ENCODE measurements at regions not wholly inside any gene's neighbourhood (a gene's known extent, or its start where the extent isn't known, plus 50 kb on each side); places are given as distances from the start of the nearest gene placed in this dataset.

DNA sequence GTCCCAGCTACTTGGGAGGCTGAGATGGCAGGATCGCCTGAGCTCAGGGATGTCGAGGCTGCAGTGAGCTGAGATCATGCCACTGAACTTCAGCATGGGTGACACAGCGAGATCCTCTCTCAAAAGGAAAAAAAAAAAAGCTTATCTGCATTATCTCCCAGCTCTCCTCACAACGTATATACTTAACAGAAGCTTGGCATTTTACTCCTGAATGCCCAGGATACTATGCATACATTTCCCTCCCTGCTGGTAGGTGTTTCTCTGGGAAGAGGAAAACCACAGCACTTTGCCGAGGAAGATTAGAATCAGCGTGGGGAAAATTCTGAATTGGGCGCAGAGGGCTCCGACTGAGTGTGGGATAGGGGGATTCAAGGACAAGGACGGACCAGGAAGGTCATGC, 800.6 kb downstream of the DHX35 start:
- intact Hi-C loops (cut with DNase I): no loop called here

DNA sequence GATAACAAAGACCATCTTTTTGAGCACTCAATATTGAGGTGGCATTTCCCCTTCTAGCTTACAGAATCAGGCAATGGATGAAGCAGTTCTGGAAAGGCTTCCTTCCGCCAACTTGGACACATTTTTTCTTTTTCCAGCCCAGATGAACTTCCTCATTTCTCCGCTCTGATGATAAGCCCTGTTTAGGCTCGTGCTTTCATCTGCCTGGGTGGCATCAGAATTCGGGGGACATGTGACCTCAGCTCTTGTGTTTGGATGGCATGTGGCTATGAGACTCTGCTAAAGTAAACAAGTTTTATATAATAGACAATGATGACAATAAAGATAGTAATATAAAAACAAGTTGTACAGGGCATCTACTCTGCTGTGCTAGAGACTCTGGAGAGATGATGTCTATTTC, 796.7 kb downstream of the DHX35 start:
- no peak overlapping the region for H3K4me3 ChIP-seq
- intact Hi-C loops (cut with DNase I): no loop called here
- no peak overlapping the region for H3K27ac ChIP-seq
- TF ChIP-seq, protein P1, sequence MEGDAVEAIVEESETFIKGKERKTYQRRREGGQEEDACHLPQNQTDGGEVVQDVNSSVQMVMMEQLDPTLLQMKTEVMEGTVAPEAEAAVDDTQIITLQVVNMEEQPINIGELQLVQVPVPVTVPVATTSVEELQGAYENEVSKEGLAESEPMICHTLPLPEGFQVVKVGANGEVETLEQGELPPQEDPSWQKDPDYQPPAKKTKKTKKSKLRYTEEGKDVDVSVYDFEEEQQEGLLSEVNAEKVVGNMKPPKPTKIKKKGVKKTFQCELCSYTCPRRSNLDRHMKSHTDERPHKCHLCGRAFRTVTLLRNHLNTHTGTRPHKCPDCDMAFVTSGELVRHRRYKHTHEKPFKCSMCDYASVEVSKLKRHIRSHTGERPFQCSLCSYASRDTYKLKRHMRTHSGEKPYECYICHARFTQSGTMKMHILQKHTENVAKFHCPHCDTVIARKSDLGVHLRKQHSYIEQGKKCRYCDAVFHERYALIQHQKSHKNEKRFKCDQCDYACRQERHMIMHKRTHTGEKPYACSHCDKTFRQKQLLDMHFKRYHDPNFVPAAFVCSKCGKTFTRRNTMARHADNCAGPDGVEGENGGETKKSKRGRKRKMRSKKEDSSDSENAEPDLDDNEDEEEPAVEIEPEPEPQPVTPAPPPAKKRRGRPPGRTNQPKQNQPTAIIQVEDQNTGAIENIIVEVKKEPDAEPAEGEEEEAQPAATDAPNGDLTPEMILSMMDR (IDR thresholded peaks at IDR 0.05): no peak
- DNase-seq: no peak
- H3K4me1 ChIP-seq: no peaks in the 10 kb centered on the region
- H3K9me3 ChIP-seq: peaks cover 0 to 8% (median 0%) of the 10 kb centered on the region in 11 donors
- WGBS, 2 donors: 59 to 68% methylated on average over 4 of the region's 4 CpGs
- no peak for ATAC-seq
- H3K36me3 ChIP-seq: no peaks in the 10 kb centered on the region
- peaks cover 0 to 5% (median 0%) of the 10 kb centered on the region in 7 donors for H3K27me3 ChIP-seq

More for the DNA sequence above, 800.6 kb downstream of the DHX35 start:
- Histone ChIP-seq H3K9me3 (peaks cover 0 to 29% (median 3%) of the 10 kb centered on the region in 11 donors), H3K27me3 (peaks cover 0 to 3% (median 0%) of the 10 kb centered on the region in 7 donors), H3K27ac (no peak overlapping the region), H3K4me3 (no peak overlapping the region), H3K36me3 (no peaks in the 10 kb centered on the region), H3K4me1 (no peaks in the 10 kb centered on the region)
- DNase-seq (no peak), ATAC-seq (no peak)
- WGBS, 2 donors: 77 to 81% methylated on average over 9 of the region's 9 CpGs
- TF ChIP-seq, protein P1 (IDR thresholded peaks at IDR 0.05): no peak

DNA sequence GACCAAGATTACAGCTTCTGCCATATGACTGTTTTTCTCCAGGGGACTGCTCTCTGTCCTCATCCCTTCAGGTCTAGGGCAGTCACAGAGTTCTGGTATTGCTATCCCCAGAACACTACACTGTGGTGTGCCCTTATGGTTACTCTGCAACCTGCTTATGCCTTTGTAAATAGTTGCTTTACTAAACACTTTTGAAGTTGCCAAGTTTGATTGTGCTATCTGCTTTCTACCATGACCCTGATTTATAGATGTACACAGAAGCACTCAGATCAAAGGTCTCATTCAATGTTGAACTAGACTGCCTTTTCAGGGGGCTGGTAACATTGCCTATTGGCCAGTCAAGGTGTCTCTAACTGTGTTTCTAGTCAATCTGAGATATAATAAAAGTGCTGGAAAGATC, 794.7 kb downstream of the DHX35 start:
- intact Hi-C loops (cut with DNase I): no loop called here
- Histone ChIP-seq H3K36me3 (no peaks in the 10 kb centered on the region), H3K27ac (no peak overlapping the region), H3K9me3 (no peaks in the 10 kb centered on the region), H3K4me1 (no peaks in the 10 kb centered on the region), H3K27me3 (peaks cover 0 to 5% (median 0%) of the 10 kb centered on the region in 7 donors), H3K4me3 (no peak overlapping the region)
- no peak for ATAC-seq
- DNase-seq: no peak
- TF ChIP-seq, protein P1 (IDR thresholded peaks at IDR 0.05): no peak

DNA sequence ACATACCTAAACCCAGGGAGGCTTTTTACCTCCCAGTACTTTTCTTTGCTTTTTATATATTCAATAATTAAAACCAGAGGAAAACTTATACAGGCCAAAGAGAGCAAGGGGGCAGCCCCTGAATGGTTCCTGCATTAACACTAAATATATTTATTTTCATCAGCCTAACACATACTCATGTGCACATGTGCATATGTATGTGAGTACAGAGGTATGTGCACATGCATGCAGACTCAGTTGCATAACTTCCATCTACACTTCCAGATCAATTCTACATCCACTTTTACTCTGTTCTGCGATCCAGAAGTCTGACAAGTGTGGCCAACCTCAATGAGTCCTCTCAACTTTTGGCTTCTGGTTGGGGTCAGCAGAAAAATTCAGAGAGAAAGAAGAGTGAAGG, 794.2 kb downstream of the DHX35 start:
- ATAC-seq (no peak), DNase-seq (no peak)
- TF ChIP-seq, protein P1 (IDR thresholded peaks at IDR 0.05): no peak
- Histone ChIP-seq H3K36me3 (no peaks in the 10 kb centered on the region), H3K4me1 (no peaks in the 10 kb centered on the region), H3K27ac (no peak overlapping the region), H3K9me3 (no peaks in the 10 kb centered on the region), H3K4me3 (no peak overlapping the region), H3K27me3 (peaks cover 0 to 5% (median 0%) of the 10 kb centered on the region in 7 donors)
- WGBS, 2 donors: 91 to 97% methylated on average over 1 of the region's 1 CpG
- intact Hi-C loops (cut with DNase I): no loop called here
